ENCODE measurements at regions not wholly inside any gene's neighbourhood (a gene's known extent, or its start where the extent isn't known, plus 50 kb on each side); places are given as distances from the start of the nearest gene placed in this dataset.
A peak's percentile ranks its signal among the peaks of the same experiment; 100 is the strongest.

DNA sequence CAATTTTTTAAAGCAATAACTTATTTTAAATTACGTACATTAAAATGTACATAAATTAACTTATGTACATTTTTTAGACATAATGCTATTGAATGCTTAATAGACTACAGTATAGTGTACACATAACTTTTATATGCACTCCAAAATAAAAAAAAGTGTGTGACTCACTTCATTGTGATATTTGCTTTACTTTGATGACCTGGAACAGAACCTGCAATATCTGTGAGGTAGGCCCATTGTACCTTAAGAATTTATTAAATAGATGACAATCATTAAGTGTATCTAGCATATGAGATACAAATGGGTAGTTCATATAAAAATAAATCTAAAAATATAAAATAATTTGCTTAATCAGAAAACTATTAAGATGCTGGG, 276.7 kb downstream of the NFKBIZ start:
- ATAC-seq = no peak
- no peak for DNase-seq
- intact Hi-C loops (cut with micrococcal nuclease) = no loop called here

DNA sequence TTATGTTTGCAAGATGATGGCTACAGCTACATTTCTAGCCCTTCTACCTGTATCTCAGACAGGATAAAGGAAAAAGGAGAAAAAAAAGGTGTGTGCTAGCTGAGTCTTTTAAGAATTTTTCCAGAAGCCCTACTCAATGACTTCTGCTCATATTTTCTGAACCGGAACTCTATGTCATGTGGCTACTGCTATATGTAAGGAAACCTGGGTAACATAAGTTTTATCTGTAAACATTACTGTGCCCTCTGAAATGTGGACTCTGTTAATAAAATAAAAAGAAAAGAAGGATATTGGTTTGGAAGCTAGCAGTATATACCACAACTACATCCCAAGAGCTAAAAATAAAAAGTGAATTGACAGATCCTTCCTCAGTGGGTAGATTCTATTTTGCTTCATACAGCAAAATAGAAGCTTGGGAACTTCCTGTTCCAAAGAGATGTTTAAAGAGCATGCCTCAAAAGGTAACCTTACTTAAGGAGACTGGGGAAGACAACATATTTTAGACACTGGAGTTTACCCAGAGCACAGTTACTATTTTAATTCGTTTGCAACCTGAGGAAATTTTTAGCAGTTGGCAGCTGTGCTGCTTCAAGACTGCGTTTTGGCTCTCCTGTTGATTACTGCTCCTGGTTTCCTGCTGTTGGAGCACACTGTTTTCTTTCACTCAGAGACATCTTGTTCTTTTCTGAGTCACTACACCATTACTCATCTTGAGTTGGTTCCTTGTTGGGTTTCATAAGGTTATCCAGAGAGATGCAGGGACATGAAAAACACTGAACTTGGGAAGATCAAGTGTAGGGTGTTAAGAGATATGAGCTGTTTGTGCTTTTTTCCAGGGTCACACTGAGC, 280.7 kb downstream of the NFKBIZ start:
- no peak for DNase-seq
- ATAC-seq = peak; percentile 88
- intact Hi-C loops (cut with micrococcal nuclease) = no loop called here

- DNase-seq (no peak), ATAC-seq (peak; percentile 92)
- intact Hi-C loops (cut with micrococcal nuclease) = no loop called here
These were observed 283.1 kb downstream of the NFKBIZ start for GRCh38 chr3:102132370-102132769.

DNA sequence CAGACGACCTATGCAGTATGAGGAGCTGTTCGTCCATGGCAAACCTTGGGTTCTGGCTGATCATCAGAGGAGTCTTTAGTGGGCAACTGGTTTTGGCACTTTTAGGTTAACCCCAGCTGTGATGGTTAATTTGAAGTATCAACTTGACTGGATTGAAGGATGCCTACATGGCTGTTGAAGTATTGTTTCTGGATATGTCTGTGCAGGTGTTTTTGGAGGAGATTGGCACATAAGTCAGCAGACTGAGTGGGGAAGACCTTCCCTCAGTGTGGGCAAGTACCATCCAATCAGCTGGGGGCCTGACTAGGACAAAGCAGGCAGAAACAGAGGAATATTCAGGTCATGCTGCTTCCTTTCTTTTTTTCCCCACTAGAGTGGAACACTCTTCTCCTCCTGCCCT, 284.1 kb downstream of the NFKBIZ start:
- DNase-seq (no peak), ATAC-seq (no peak)
- intact Hi-C loops (cut with micrococcal nuclease) = no loop called here

- intact Hi-C loops (cut with micrococcal nuclease) = no loop called here
- DNase-seq = no peak
- no peak for ATAC-seq
These were observed 286.0 kb downstream of the NFKBIZ start for GRCh38 chr3:102135316-102135715.

DNA sequence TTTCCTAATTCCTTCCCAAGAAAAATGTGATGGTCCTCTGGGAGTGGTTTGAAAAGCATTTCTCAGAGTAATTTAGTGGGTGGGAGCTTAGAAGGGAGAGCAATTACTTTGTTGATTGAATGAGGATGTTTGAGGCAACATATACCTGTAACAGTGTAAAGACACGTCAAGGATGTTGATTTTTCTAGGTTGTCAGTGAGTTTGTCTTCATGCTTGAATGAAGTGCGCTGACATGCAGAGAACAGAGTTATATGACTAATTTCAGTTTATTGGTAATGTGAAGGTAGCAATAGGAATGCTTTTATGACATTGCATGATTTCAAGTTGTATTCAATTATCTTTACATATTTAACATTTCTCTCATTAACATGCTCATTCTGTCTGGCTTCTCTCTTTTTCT, 286.9 kb downstream of the NFKBIZ start:
- no peak for DNase-seq
- ATAC-seq = no peak
- intact Hi-C loops (cut with micrococcal nuclease) = no loop called here

DNA sequence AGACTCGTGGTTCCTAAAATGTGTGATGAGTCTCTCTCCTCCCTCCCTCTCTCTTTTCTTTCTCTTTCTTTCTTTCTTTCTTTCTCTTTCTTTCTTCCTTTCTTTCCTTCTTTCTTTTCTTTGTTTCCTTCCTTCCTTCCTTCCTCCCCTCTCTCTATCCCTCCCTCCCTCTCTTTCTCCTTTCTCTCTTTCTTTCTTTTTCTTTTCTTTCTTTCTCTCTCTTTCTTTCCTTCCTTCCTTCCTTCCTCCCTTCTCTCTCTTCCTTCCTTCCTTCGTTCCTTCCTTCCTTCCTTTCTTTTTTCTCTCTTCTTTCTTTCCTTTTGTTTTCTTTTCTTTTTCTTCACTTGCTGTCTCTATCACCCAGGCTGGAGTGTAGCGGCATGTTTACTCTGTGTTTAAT, 290.8 kb downstream of the NFKBIZ start:
- DNase-seq = no peak
- intact Hi-C loops (cut with micrococcal nuclease) = no loop called here
- ATAC-seq = no peak

- intact Hi-C loops (cut with micrococcal nuclease) = no loop called here
- DNase-seq = no peak
- ATAC-seq = peak; percentile 88
These were observed 292.0 kb downstream of the NFKBIZ start for GRCh38 chr3:102141096-102141927.

DNA sequence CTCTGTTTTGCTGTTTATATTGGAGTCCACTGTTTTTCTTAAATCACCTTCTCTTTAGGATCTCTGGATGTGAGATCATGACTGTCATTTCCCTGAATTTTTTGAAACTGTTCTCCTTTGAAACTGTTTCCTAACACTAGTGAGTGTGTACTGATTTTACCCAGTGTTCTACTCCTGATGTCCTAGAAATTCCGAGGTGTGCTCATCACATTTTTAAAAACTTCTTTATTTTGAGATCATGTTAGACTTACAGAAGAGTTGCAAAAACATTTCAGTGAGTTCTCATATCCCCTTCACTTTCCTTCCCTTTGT, 292.6 kb downstream of the NFKBIZ start:
- intact Hi-C loops (cut with micrococcal nuclease) = no loop called here
- DNase-seq (no peak), ATAC-seq (peak; percentile 53)

DNA sequence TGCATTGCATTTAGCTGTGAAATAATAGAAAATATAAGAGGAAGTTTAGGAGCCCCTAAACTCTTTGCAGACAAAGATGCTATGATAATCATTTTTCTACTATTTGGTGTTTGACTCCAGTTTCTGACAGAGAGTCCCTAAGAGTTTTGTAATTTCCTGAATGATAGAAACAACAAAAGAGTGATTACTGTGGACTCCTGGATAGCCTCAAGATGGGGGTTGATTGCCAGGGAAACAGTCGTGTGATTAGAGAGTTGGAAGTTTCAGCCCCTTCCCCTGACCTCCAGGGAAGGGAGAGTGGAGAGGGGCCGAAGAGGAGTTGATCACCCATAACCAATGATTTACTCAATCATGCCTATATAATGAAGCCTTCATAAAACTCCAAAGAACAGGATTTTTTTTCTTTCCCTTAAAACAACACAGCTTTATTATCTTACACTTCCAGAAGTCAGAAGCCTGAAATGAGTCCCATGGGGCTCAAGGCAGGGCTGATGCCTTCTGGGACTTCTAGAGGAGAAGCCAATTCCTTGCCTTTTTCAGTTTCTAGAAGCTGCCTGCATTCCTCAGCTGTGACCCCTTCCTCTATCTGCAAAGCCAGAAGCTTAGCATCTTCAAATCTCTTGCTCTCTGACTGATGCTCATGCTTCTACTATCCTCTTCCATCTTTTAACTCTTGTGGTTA, 292.3 kb upstream of the ZPLD1 start:
- ATAC-seq = peak; percentile 69
- no peak for DNase-seq
- intact Hi-C loops (cut with micrococcal nuclease) = no loop called here

DNA sequence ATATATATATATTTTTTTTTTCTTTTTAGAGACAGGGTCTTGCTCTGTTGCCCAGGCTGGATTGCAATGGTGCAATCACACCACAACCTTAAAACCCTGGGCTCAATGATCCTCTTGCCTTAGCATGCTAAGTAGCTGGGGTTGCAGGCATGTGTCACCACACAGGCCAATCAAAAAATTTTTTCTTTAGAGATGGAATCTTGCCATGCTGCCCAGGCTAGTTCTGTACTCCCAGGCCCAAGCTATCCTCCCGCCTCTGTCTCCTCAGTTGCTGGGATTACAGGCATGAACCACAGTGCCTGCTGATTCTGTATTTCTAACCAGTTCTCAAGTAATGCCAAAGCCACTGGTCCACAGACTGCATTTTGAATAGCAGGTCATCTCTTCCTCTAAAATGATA, 291.3 kb upstream of the ZPLD1 start:
- intact Hi-C loops (cut with micrococcal nuclease) = no loop called here
- ATAC-seq (no peak), DNase-seq (no peak)

GRCh38 chr3:102144063-102144462, 290.8 kb upstream of the ZPLD1 start:
- DNase-seq (no peak), ATAC-seq (no peak)
- intact Hi-C loops (cut with micrococcal nuclease) = no loop called here

GRCh38 chr3:102148598-102149337, 286.0 kb upstream of the ZPLD1 start:
- DNase-seq (no peak), ATAC-seq (no peak)
- intact Hi-C loops (cut with micrococcal nuclease) = no loop called here

GRCh38 chr3:102151935-102152334, 282.9 kb upstream of the ZPLD1 start:
- ATAC-seq (no peak), DNase-seq (no peak)
- intact Hi-C loops (cut with micrococcal nuclease) = no loop called here

- ATAC-seq (no peak), DNase-seq (no peak)
- intact Hi-C loops (cut with micrococcal nuclease) = no loop called here
These were observed 278.4 kb upstream of the ZPLD1 start for GRCh38 chr3:102156426-102156825.

DNA sequence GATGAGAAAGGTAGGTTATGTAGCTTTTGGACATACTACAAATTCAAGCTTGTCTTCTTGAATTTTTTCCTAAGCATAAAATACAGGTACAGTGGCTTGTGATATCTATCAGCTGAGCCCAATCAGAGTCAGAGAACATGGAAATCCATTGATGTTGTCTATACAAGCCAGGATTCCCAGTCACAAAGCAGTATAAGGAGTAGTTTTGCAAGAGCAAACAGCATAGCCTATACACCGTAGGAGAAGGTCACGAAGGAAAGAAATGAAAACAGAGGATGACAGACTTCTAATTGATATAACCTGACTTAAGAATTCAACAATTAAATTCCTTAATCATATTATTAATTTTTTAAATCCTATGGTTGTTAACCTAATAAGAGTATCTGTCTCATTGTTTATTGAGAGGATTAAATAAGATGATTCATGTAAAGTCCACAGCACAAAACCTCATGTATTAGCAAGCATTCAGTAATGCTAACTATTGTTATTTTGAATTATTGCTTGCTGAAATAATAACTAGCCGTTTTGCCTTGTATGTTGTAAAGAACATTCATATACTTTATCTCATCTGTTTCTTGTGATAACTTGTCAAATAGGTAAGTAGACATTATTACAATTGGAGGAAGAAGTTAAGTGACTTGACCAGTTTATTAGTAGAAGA, 276.6 kb upstream of the ZPLD1 start:
- ATAC-seq (no peak), DNase-seq (no peak)
- intact Hi-C loops (cut with micrococcal nuclease) = no loop called here

DNA sequence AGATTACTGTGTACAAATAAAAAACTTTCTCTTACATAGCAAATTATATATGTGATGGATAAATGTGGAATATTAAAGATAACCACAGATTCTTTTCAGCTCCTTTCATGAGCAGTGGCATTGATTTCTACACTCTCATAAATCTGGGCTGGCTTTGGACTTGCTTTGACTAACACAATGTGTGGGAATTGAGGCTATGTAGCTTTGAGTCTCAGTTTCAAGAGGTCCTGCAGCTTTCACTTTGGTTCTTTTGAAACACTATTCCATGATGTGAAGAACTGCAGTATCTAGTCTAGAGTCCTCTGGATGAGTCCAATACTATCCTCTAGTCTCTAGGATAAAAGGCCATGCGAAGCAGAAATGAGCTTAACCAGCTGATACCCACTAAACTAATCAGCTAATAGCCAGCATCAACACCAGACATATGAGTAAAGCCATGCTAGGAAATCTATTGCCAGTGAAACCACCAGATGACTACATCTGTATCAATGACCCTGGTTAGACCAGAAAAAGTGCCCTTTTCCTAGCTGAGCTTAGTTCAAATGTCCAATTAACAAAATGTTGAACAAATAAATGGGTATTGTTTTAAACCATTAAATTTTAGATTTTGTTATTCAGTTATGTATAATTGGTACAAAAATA, 274.9 kb upstream of the ZPLD1 start:
- intact Hi-C loops (cut with micrococcal nuclease) = loop anchor here (5.0 kb wide), 1 partner anchor 387 kb away; no protein-coding TSS in a partner anchor
- ATAC-seq (no peak), DNase-seq (no peak)

GRCh38 chr3:102161384-102162006, 273.3 kb upstream of the ZPLD1 start:
- DNase-seq = no peak
- no peak for ATAC-seq
- intact Hi-C loops (cut with micrococcal nuclease) = loop anchor here (5.0 kb wide), 1 partner anchor 386 kb away; no protein-coding TSS in a partner anchor
